DOHH2 (cell line): ENCODE measurements at regions not wholly inside any gene's neighbourhood (a gene's known extent, or its start where the extent isn't known, plus 50 kb on each side); places are given as distances from the start of the nearest gene placed in this dataset.

ENCODE experiments used
- CTCF ChIP-seq: fragments of 200-600 bp; sonication (generic); IDR thresholded peaks from one replicate; pipeline ENCODE4 v1.5.1; 2014; ENCODE audit warnings: antibody characterized with exemption, mild to moderate bottlenecking, low read depth, low read length; ENCODE audit not compliant: poor library complexity, severe bottlenecking
- EZH2phosphoT487 ChIP-seq: fragments of 200-600 bp; sonication (generic); IDR thresholded peaks from 2 replicates; pipeline ENCODE4 v1.6.1; 2017; ENCODE audit warnings: borderline replicate concordance, mild to moderate bottlenecking, antibody characterized with exemption, low read length, moderate library complexity, mixed read lengths

GRCh38 chr10:85149766-85150165 lies 821.4 kb downstream of the CCSER2 start:
- TF ChIP-seq EZH2phosphoT487 (no peak), CTCF (no peak)
